PC-3 (cell line): ENCODE measurements at regions not wholly inside any gene's neighbourhood (a gene's known extent, or its start where the extent isn't known, plus 50 kb on each side); places are given as distances from the start of the nearest gene placed in this dataset.

ENCODE experiments used
- EZH2 ChIP-seq: fragments of 300-600 bp; sonication (generic); IDR thresholded peaks from one replicate; pipeline ENCODE4 v1.6.1; 2017; ENCODE audit warnings: antibody characterized with exemption, mild to moderate bottlenecking, low read length; ENCODE audit not compliant: unreplicated experiment
- EZH2phosphoT487 ChIP-seq: fragments of 300-600 bp; sonication (generic); IDR thresholded peaks from 2 replicates; pipeline ENCODE4 v1.6.1; 2018; ENCODE audit warnings: mild to moderate bottlenecking, antibody characterized with exemption, low read length, borderline replicate concordance
- TF ChIP-seq, protein P1 (sequence below): fragments of 300-600 bp; sonication (generic); conservative IDR thresholded peaks from 2 replicates; pipeline ENCODE4 v1.5.1; 2017; ENCODE audit warnings: antibody characterized with exemption, low read depth, mild to moderate bottlenecking, low read length

DNA sequence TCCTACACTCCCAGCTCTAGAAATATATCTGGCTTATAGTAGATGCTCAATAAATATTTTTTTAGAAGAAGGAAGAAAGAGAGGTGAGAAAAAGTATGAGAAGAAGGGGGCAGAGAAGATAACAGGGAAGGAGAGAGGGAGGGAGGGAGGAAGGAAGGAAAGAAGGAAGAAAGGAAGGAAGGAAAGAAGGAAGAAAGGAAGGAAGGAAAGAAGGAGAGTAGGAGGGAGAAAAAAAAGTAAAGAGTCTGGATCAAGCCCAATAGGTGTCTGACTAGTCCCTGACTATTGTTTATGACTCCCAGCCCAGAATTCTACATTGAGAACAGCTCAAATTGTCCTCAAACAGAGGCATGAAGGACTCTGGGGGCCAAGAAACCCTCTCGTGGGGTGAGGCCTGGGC is 83.9 kb downstream of the THNSL2 start:
- TF ChIP-seq, protein P1, sequence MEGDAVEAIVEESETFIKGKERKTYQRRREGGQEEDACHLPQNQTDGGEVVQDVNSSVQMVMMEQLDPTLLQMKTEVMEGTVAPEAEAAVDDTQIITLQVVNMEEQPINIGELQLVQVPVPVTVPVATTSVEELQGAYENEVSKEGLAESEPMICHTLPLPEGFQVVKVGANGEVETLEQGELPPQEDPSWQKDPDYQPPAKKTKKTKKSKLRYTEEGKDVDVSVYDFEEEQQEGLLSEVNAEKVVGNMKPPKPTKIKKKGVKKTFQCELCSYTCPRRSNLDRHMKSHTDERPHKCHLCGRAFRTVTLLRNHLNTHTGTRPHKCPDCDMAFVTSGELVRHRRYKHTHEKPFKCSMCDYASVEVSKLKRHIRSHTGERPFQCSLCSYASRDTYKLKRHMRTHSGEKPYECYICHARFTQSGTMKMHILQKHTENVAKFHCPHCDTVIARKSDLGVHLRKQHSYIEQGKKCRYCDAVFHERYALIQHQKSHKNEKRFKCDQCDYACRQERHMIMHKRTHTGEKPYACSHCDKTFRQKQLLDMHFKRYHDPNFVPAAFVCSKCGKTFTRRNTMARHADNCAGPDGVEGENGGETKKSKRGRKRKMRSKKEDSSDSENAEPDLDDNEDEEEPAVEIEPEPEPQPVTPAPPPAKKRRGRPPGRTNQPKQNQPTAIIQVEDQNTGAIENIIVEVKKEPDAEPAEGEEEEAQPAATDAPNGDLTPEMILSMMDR = no peak
- TF ChIP-seq EZH2 (no peak), EZH2phosphoT487 (no peak)
